MG63 (cell line): ENCODE measurements at regions not wholly inside any gene's neighbourhood (a gene's known extent, or its start where the extent isn't known, plus 50 kb on each side); places are given as distances from the start of the nearest gene placed in this dataset.

ENCODE experiments used
- DNase-seq: peaks from one replicate; pipeline ENCODE4 v3.0.0-alpha.2; 2020
- H3K27me3 ChIP-seq: fragments of 250-450 bp; sonication (Bioruptor Pico); 2 replicates; pipeline ENCODE4 v1.5.1; 2020; ENCODE audit warnings: mild to moderate bottlenecking, moderate library complexity
- H3K36me3 ChIP-seq: fragments of 250-450 bp; sonication (Bioruptor Pico); 2 replicates; pipeline ENCODE4 v1.5.1; 2020; ENCODE audit warnings: mild to moderate bottlenecking, moderate library complexity
- H3K4me3 ChIP-seq: fragments of 250-450 bp; sonication (Bioruptor Pico); 2 replicates; pipeline ENCODE4 v1.5.1; 2020; ENCODE audit warnings: mild to moderate bottlenecking, moderate library complexity
- H3K9me3 ChIP-seq: fragments of 250-450 bp; sonication (Bioruptor Pico); 2 replicates; pipeline ENCODE4 v1.5.1; 2020; ENCODE audit warnings: mild to moderate bottlenecking, moderate library complexity

DNA sequence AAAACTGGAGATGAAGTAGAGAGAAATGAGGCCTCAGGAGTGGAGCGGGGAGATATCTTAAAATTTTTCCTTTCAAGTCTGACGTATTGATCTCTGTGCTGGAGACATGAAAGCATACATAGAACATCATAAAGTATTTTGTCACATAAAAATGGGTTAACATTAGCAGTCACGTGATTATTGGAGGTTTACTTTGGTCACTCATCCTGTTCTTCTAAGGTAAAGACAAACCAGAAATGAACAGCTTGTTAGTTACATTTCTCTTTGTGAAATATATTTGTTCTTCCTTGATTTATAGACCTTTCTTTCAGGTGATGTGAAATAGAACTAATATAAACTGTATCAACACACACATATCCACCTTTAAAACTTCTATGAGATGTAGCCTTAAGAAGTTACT lies 324.1 kb downstream of the SQOR start:
- Histone ChIP-seq H3K9me3 (no peaks in the 10 kb centered on the region), H3K4me3 (no peak overlapping the region), H3K27me3 (no peaks in the 10 kb centered on the region; the same call in 1 of the 2 replicates), H3K36me3 (no peaks in the 10 kb centered on the region)
- no peak for DNase-seq

DNA sequence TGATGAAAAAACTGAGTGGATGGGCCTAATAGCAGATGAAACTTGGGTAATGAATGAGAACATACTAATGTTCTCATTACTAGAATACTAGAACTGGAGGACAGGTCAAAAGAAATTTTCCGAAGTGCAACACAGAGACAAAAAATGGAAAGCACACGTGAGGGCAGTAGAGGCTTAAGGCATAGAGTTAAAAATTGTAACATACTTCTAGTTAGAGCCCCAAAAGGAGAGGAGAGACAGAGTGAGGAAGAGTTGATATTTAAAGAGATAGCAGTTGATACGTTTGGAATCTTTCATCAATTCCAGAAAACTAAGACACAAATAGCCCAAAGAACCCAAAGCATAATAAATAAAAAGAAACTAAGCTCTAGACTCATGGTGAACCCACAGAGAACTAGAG lies 327.9 kb downstream of the SQOR start:
- Histone ChIP-seq H3K36me3 (no peaks in the 10 kb centered on the region), H3K9me3 (no peaks in the 10 kb centered on the region), H3K27me3 (no peaks in the 10 kb centered on the region; the same call in 1 of the 2 replicates), H3K4me3 (no peak overlapping the region)
- no peak for DNase-seq

DNA sequence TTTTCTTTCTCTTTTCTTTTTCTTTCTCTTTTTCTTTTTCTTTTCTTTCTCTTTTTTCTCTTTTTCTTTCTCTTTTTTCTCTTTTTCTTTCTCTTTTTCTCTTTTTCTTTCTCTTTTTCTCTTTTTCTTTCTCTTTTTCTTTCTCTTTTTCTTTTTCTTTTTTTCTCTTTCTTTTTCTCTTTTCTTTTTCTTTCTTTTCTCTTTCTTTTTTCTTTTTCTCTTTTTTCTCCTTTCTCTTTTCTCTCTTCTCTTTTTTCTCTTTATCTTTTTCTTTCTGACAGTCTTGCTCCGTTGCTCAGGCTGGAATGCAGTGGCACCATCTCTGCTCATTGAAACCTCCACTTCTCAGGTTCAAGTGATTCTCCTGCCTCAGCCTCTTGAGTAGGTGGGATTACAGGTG lies 335.7 kb downstream of the SQOR start:
- H3K9me3 ChIP-seq: no peaks in the 10 kb centered on the region
- H3K4me3 ChIP-seq: no peak overlapping the region
- no peaks in the 10 kb centered on the region for H3K27me3 ChIP-seq
- no peak for DNase-seq
- no peaks in the 10 kb centered on the region for H3K36me3 ChIP-seq

DNA sequence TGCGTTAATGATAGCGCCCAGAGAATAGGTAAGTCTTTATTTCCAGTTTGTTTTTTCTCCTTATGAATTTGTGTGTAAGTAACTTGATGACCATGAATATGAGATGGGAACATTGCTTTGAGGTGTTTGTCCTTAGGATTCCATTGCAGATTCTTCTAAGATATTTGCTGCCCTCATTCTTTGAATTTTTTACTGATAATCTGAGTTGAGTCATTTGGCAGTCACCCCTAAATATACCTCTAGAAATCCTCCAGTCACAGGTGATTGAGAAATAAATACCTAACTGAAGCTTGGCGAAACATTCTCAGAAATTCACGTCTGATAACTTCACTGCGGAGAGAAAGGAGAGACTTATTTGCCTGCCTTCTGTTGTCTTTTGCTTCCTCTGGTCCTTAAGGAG lies 345.5 kb downstream of the SQOR start:
- DNase-seq: no peak

DNA sequence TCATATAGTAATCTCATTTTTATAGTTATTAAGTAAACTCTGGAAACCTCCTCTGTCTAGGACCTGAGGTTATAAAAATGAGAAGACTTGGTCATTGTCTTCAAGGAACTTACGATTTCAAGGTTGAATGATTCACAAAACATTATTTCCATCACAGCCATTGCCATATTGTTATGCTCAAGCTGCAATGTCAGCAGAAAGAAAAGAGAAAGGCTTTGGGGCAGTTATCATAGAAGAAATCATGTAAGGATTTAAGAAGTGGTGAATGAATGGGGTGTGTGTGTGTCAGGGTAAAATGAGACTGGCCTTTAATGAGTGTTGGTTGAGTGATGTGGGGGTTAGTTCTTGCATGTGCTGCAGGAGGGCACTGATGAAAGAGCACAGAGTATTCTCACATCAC lies 346.8 kb downstream of the SQOR start:
- no peaks in the 10 kb centered on the region for H3K36me3 ChIP-seq
- H3K9me3 ChIP-seq: no peaks in the 10 kb centered on the region
- DNase-seq: no peak
- no peaks in the 10 kb centered on the region for H3K27me3 ChIP-seq
- H3K4me3 ChIP-seq: no peak overlapping the region

More for the DNA sequence above, 345.5 kb downstream of the SQOR start:
- Histone ChIP-seq H3K9me3 (no peaks in the 10 kb centered on the region), H3K27me3 (no peaks in the 10 kb centered on the region), H3K4me3 (no peak overlapping the region), H3K36me3 (no peaks in the 10 kb centered on the region)

DNA sequence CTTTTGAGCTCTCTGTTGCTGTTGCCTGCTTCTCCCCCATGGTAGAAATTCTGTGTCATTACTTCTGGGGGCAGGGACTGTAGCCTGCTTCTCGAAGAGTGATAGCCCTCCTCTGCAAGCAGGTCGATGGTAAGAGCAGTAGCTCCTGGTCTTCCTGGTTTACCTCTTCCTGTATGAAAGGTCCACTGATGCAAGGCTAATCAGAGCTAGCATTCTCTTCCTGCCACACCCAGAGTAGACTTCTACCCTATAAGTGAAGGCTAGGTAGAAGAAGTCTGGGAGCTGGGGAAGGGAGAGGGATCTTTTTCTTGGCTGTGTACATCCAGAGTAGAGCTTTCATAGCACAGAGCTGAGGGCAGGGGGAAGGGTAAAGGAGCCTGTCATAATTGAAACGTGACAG lies 357.0 kb downstream of the SQOR start:
- Histone ChIP-seq H3K9me3 (no peaks in the 10 kb centered on the region), H3K4me3 (no peak overlapping the region), H3K36me3 (no peaks in the 10 kb centered on the region), H3K27me3 (no peaks in the 10 kb centered on the region)
- no peak for DNase-seq

DNA sequence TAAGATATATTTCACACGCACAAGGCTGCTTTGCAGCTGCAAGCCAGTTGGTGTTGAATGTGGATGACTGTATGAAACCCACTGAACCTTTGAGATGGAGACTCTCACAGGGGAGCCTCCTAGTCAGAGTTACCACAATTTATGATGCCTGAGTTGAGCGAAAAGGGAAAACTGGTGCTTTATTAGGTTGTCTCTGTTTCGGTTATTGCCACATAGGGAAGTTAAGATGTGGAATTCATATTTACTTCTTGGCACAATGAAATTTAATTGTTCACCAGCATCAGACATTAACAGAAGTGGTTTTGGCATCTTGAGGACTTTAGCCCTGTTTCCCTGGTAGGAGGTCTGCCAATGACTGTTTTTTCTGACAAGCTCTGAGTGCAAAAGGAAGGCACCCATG lies 358.2 kb downstream of the SQOR start:
- Histone ChIP-seq H3K36me3 (no peaks in the 10 kb centered on the region), H3K9me3 (no peaks in the 10 kb centered on the region), H3K4me3 (no peak overlapping the region), H3K27me3 (no peaks in the 10 kb centered on the region)
- DNase-seq: no peak

DNA sequence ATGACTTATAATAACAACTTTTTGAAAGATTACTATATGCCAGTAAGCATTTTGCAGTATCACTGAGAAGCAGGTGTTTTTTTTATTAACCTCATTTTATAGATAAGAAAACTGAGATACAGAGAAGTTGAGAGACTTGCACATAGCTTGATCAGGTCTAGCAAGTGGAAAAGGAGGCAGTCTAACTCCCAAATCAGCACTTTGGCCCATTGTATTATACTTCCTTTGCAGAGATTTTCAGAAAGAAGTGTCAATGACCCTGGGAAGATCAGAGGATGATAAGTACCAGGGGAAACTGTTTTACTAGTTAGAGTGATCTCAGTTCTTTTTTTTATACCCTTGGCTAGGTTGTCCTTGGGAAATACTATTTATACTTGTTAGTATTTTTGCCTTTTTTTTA lies 358.7 kb downstream of the SQOR start:
- H3K9me3 ChIP-seq: no peaks in the 10 kb centered on the region
- no peaks in the 10 kb centered on the region for H3K36me3 ChIP-seq
- no peak overlapping the region for H3K4me3 ChIP-seq
- no peak for DNase-seq
- no peaks in the 10 kb centered on the region for H3K27me3 ChIP-seq

DNA sequence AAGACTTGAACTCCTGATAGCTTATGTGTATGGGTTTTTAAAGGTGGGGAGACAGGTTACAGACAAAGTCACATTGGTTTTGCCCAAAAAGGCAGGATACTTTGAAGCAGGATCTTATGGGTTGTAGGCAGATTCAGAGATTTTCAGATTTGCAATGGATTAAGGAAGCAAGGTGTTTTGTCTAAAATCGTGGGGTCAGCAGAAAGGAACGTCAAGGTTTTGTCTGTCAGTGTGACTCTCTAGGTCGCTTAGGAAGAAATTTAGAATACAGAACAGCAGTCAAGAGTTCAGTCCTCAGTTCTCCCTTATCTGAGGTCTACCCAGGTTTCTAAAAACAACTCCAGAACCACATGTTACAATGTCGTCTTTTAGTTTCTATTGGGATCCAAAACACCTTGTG lies 361.0 kb downstream of the SQOR start:
- H3K9me3 ChIP-seq: no peaks in the 10 kb centered on the region
- H3K4me3 ChIP-seq: no peak overlapping the region
- no peaks in the 10 kb centered on the region for H3K27me3 ChIP-seq
- no peak for DNase-seq
- no peaks in the 10 kb centered on the region for H3K36me3 ChIP-seq

DNA sequence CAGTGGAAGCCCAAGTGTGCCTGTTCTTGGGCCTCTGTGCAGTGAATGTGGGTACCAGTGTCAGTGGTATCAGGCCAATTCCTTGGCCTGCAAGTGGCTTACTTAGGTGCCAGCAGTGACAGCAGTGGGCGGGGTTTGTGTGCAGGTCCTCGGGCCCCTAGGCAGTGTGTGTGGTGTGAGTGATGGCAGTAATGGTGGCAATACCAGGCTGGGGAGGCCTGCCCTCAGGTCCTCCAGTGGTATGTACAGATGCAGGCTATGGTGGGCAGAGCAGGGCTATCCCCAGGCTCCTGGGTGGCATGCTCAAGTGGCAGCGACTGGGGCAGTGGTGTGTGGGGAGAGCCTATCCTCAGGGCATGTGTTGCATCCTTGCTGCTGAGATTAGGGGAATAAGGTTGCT lies 379.7 kb downstream of the SQOR start:
- Histone ChIP-seq H3K36me3 (no peaks in the 10 kb centered on the region), H3K4me3 (no peak overlapping the region), H3K27me3 (no peaks in the 10 kb centered on the region), H3K9me3 (no peaks in the 10 kb centered on the region)
- no peak for DNase-seq

DNA sequence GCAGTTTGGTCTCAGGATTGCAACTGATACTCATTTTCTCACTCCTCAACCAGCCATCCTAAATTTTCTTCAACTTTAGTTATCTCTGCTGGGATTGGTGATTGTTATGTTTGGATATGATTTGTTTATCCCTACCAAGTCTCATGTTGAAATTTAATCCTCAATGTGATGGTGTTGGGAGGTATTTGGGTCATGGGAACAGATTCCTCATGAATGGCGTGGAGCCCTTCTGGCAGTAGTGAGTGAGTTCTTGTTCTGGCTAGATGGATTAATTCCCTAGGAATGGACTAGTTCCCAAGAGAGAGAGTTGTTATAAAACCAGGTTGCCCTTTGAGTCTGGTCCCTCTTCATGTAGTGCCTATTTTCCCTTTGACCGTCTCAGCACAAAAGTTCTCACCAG lies 399.9 kb downstream of the SQOR start:
- no peak overlapping the region for H3K4me3 ChIP-seq
- H3K36me3 ChIP-seq: no peaks in the 10 kb centered on the region
- no peak for DNase-seq
- H3K27me3 ChIP-seq: no peaks in the 10 kb centered on the region
- H3K9me3 ChIP-seq: no peaks in the 10 kb centered on the region

DNA sequence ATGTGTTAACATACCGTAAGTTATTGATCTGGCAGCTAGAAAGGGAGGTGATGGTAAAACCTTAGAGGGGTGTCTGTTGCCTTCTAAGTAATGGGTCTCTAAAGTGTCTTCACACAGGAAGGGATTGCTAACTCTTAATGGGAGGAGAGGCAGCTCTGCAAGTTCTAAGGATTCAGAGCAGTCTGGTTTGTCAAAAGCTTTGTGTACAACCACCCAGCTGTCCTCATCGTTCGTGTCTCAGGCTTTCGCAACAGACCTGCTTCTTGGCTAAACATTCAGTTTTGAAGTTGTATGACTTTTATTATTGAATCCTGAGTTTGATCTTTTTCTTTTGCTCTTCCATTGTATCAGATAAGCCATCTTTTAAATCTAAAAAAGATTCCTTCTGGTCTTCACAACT lies 404.9 kb downstream of the SQOR start:
- no peak overlapping the region for H3K4me3 ChIP-seq
- H3K36me3 ChIP-seq: no peaks in the 10 kb centered on the region
- DNase-seq: no peak
- no peaks in the 10 kb centered on the region for H3K9me3 ChIP-seq
- no peaks in the 10 kb centered on the region for H3K27me3 ChIP-seq

DNA sequence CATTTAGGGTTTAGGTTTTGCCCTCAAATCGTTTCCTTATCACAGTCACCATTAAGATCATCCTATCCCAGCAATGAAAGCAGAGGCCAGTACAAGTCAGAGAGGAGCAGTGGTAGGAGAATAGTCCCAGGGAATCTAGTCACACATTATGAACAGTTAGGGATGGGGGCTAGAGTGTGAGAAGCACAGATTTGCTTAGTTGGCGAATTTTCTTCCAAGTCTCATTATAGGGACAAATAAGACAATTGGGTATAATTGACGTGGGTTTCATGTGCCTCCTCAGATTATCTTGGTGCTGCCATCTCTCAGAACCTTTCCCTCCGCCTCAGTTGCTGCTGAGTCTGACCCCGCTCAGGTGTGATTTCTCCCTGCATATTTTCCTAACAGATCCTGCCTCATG lies 407.1 kb downstream of the SQOR start:
- Histone ChIP-seq H3K4me3 (no peak overlapping the region), H3K27me3 (no peaks in the 10 kb centered on the region), H3K36me3 (no peaks in the 10 kb centered on the region), H3K9me3 (no peaks in the 10 kb centered on the region)
- DNase-seq: no peak

DNA sequence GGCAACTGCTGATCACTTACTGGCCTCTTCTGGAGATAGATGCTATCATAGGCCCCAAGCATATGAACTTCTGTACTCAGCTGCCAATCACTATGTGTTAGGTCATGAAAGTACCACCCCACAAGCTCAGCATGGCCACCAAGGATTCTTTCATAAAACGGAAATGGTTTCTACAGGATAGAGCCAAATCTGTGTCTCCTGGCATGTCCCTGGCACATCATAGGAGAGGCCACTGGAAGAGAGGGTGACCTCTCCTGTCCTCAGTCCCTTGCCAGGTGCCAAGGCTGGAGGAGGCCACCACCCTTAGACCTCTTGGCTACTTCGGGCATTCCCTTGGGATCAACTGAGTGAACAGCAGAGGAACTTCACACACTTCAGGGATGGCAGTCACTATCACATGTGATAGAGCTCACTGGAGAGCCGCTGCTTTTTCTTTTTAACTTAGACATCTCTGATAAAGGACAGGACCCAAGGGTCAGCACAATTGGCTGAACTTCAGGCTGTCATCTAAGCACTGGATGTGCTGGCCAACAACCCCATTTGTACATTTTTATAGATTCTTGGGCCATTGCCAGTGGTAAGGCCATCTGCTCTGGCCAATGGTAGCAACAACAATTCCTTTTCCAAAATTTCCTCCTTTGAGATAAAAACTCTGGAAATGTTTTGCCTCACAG lies 425.2 kb downstream of the SQOR start:
- Histone ChIP-seq H3K9me3 (no peaks in the 10 kb centered on the region), H3K36me3 (no peaks in the 10 kb centered on the region), H3K27me3 (no peaks in the 10 kb centered on the region), H3K4me3 (no peak overlapping the region)
- no peak for DNase-seq

DNA sequence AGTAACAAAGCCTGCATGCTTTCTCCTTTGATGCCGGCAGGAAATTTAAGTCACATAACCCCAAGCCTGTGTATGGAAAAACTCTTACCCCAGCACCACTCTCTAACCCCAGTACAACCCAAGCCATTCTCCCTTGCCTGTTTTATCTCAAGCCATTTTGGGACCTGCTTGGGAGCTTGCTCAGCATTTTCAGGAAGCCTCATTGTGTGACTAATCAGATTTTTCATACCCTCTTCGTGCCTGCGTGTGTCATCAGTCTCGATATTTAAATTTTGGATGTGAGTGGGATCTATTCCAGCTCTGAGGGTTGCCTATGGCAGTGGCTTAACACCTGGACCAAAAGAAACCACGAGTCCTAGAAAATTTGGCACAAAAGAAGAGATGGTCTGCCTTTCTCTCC lies 426.2 kb downstream of the SQOR start:
- no peaks in the 10 kb centered on the region for H3K9me3 ChIP-seq
- DNase-seq: no peak
- no peaks in the 10 kb centered on the region for H3K27me3 ChIP-seq
- H3K36me3 ChIP-seq: no peaks in the 10 kb centered on the region
- no peak overlapping the region for H3K4me3 ChIP-seq

DNA sequence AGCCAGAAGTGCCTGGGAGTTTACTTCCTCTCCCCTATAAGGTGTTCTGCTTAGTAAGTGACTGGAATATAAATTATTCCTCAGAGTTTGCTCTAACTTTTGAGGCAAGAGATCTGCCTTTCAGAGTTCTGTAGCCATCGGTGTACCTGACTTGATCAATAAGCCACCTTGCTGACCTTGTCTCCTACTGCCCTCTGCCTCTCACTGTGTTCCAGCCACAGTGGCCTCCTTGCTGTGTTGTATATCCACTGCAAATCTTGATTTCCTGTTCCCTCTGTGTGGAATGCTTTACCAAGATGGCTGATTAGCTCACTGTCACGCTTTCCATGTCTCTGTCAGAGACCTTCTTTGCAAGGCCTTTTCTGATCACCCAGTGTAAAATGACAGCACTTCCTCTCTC lies 442.4 kb downstream of the SQOR start:
- Histone ChIP-seq H3K36me3 (no peaks in the 10 kb centered on the region), H3K4me3 (no peak overlapping the region)

DNA sequence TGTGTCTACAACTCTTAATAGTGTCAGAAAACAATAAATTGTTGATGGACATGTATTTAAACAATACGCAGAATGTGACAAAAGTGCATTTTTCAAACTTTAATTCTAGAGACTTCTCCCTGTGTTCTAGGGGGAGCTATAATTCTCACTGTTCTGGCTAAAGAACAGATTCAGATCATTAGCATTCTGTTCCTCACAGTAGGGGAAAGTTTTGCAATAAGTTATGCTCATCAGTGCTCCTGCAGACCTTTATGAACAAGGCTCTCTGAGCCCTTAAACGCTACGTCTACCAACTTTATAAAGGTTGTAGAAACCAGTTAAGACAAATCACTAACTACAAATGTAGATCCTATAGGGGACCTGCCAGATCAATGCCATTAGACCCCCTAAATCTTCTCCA lies 444.2 kb downstream of the SQOR start:
- H3K36me3 ChIP-seq: no peaks in the 10 kb centered on the region
- H3K4me3 ChIP-seq: no peak overlapping the region
- DNase-seq: no peak
- no peaks in the 10 kb centered on the region for H3K9me3 ChIP-seq
- no peaks in the 10 kb centered on the region for H3K27me3 ChIP-seq

More for the DNA sequence above, 442.4 kb downstream of the SQOR start:
- no peak for DNase-seq
- Histone ChIP-seq H3K9me3 (no peaks in the 10 kb centered on the region), H3K27me3 (no peaks in the 10 kb centered on the region)

DNA sequence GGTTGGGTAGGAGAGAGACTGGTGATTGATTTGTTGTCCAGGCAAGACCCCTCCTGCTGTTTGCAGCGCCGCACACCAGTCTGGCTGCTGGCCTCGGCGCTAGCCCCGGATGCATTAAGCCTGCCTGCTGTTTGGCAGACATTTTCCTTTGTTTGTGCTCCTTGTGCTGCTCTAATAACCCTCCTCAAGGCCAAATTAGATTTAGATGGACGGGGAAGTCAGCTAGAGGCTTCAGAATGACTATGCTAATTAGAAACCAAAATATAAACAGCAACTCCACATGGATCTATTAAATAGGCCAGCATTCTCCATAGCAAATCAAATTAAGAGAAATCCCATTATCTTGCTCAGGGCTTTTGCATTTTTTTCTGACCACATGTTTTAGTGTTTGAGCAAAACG lies 445.2 kb downstream of the SQOR start:
- Histone ChIP-seq H3K36me3 (no peaks in the 10 kb centered on the region), H3K27me3 (no peaks in the 10 kb centered on the region), H3K4me3 (no peak overlapping the region), H3K9me3 (no peaks in the 10 kb centered on the region)
- no peak for DNase-seq
